ENCODE measurements at regions not wholly inside any gene's neighbourhood (a gene's known extent, or its start where the extent isn't known, plus 50 kb on each side); places are given as distances from the start of the nearest gene placed in this dataset.

DNA sequence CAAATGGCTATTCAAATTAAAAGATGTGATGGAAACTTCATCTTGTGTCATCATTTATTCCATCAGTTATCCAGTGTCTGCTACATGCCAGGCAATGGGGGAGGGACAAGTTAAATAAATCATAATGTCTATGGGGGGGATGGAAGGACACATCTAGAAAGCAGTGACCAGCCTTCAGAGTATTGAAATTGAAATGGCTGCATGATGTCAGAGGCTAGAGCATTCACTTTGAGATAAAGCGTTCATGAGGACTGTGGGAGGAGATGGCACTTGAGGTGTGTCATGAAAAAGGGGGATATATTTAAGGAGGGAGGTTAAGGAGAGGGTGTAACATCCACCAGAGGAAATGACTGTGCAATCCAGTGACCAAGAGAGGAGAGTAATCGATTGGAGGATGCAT lies 50.6 kb downstream of the SLIT2 start:
- intact Hi-C loops (cut with DNase I), result no loop called here
- Histone ChIP-seq H3K4me1 (no peaks in the 10 kb centered on the region), H3K36me3 (no peaks in the 10 kb centered on the region), H3K4me3 (no peak overlapping the region), H3K27ac (no peak overlapping the region), H3K9me3 (no peaks in the 10 kb centered on the region), H3K27me3 (no peaks in the 10 kb centered on the region), H3K9ac (ENCODE audit: low read depth in 2 of 2, low read length in 2 of 2) (no peak overlapping the region)
- TF ChIP-seq, protein P1, sequence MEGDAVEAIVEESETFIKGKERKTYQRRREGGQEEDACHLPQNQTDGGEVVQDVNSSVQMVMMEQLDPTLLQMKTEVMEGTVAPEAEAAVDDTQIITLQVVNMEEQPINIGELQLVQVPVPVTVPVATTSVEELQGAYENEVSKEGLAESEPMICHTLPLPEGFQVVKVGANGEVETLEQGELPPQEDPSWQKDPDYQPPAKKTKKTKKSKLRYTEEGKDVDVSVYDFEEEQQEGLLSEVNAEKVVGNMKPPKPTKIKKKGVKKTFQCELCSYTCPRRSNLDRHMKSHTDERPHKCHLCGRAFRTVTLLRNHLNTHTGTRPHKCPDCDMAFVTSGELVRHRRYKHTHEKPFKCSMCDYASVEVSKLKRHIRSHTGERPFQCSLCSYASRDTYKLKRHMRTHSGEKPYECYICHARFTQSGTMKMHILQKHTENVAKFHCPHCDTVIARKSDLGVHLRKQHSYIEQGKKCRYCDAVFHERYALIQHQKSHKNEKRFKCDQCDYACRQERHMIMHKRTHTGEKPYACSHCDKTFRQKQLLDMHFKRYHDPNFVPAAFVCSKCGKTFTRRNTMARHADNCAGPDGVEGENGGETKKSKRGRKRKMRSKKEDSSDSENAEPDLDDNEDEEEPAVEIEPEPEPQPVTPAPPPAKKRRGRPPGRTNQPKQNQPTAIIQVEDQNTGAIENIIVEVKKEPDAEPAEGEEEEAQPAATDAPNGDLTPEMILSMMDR (IDR thresholded peaks at IDR 0.05), result no peak
- no peak for DNase-seq

DNA sequence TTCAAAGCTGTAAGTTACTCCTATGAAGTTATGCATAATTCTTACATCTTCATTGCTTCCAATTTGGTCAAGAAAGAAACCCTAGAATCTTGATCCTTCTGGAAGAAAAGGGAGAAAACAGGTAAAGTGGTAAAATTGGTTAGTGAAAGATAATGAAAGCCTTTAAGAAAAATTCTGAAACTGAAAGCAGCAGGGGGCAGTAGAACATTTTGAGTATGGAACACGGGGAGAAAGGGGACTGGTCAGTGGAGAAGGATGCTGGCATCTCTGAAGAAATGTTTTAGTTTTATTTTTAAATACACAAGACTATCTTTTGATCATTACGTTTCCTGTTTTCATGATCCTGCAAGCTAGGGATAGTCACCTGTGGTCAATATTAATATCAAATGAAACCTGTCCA lies 54.3 kb downstream of the SLIT2 start:
- H3K9me3 ChIP-seq, result no peaks in the 10 kb centered on the region
- TF ChIP-seq, protein P1 (IDR thresholded peaks at IDR 0.05), result no peak
- DNase-seq, result no peak
- no peaks in the 10 kb centered on the region for H3K4me1 ChIP-seq
- no peak overlapping the region for H3K9ac ChIP-seq (ENCODE audit: low read depth in 2 of 2, low read length in 2 of 2)
- H3K4me3 ChIP-seq, result no peak overlapping the region
- no peaks in the 10 kb centered on the region for H3K27me3 ChIP-seq
- H3K36me3 ChIP-seq, result no peaks in the 10 kb centered on the region
- no peak overlapping the region for H3K27ac ChIP-seq
- intact Hi-C loops (cut with DNase I), result no loop called here

DNA sequence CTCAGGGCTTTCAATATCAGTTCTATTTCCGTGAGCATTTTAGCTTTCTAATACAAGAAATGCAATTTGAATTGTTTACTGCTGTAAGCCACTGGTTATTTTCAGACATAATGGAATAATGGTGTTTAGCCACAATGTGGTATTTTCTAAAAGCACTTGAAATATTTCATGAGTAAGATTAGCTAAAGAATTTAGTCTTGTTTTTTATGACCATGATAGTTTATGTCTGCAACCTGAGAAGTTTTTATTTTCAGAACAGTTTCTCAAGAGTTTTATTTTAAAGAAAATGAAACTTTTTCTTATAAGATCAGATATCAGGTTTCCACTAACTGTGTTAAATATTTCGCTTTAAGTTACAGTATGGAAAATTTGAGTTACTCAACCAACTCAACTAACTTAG lies 60.2 kb downstream of the SLIT2 start:
- Histone ChIP-seq H3K9ac (ENCODE audit: low read depth in 2 of 2, low read length in 2 of 2) (no peak overlapping the region), H3K4me1 (no peaks in the 10 kb centered on the region), H3K4me3 (no peak overlapping the region), H3K27me3 (no peaks in the 10 kb centered on the region), H3K36me3 (no peaks in the 10 kb centered on the region), H3K27ac (no peak overlapping the region), H3K9me3 (no peaks in the 10 kb centered on the region)
- no peak for DNase-seq
- TF ChIP-seq, protein P1 (IDR thresholded peaks at IDR 0.05), result no peak
- intact Hi-C loops (cut with DNase I), result no loop called here

DNA sequence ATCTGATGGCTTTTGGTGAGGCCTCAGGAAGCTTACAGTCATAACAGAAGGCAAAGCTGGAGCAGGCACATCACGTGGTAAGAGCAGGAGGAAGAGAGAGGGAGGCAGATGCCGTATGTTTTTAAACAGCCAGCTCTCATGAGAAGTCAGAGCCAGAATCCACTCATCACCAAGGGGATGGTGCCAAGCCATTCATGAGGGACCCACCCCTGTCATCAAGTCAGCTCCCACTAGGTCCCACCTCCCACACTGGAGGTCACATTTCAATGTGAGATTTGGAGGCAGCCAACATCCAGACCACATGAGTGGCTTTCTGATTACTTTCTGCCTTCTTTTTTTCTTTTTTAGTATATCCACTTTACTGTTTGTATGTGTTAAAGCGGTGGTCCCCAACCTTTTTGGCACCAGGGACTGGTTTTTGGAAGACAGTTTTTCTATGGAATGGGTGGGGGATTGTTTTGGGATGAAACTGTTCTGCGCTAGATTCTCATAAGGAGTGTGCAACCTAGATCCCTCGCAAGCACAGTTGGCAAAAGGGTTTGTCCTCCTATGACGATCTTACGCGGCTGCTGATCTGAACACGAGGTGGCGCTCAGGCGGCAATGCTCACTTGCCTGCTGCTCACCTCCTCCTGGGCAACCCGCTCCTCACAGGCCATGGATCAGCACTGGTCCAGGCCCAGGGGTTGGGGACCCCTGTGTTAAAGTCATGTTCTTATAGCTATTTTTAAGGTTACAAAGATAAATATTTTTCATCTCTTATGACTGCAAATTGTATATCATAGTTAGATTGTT lies 61.7 kb downstream of the SLIT2 start:
- Histone ChIP-seq H3K9me3 (no peaks in the 10 kb centered on the region), H3K4me1 (no peaks in the 10 kb centered on the region), H3K36me3 (no peaks in the 10 kb centered on the region), H3K9ac (ENCODE audit: low read depth in 2 of 2, low read length in 2 of 2) (no peak overlapping the region), H3K27ac (no peak overlapping the region), H3K27me3 (no peaks in the 10 kb centered on the region), H3K4me3 (no peak overlapping the region)
- TF ChIP-seq, protein P1 (IDR thresholded peaks at IDR 0.05), result no peak
- DNase-seq, result peak; percentile 18
- intact Hi-C loops (cut with DNase I), result no loop called here

DNA sequence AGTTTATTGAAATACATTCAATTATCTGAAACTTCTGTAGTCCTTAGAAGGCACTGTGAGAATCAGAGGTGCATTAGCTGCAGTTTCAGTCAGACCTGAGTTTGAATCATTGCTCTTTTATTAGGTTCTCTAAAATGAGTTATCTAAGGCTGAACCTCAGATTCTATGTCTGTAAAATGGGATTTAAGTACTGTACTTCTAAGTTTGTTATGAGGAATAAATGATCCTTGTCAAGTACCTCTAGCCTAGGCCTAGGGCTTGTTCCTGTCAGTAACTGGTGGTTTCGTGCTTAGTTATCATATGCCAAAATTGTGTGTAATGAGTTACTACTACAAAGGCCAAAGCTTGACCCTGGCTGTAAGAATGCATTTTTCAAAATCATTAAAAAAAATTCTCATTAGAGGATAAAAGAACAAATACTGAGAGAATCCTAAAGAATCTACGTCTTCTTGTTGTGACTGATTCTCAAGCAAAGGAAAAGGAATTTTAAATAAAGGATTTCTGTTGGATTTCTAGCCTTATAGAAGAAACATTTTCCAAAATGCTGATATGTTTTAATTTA lies 65.8 kb downstream of the SLIT2 start:
- DNase-seq, result no peak
- no peaks in the 10 kb centered on the region for H3K9me3 ChIP-seq
- H3K4me3 ChIP-seq, result no peak overlapping the region
- no peaks in the 10 kb centered on the region for H3K4me1 ChIP-seq
- no peaks in the 10 kb centered on the region for H3K27me3 ChIP-seq
- no peak overlapping the region for H3K9ac ChIP-seq (ENCODE audit: low read depth in 2 of 2, low read length in 2 of 2)
- intact Hi-C loops (cut with DNase I), result no loop called here
- TF ChIP-seq, protein P1 (IDR thresholded peaks at IDR 0.05), result no peak
- no peaks in the 10 kb centered on the region for H3K36me3 ChIP-seq
- no peak overlapping the region for H3K27ac ChIP-seq

All from colonic mucosa (tissue), 4 donors.